ENCODE measurements at regions not wholly inside any gene's neighbourhood (a gene's known extent, or its start where the extent isn't known, plus 50 kb on each side); places are given as distances from the start of the nearest gene placed in this dataset.

DNA sequence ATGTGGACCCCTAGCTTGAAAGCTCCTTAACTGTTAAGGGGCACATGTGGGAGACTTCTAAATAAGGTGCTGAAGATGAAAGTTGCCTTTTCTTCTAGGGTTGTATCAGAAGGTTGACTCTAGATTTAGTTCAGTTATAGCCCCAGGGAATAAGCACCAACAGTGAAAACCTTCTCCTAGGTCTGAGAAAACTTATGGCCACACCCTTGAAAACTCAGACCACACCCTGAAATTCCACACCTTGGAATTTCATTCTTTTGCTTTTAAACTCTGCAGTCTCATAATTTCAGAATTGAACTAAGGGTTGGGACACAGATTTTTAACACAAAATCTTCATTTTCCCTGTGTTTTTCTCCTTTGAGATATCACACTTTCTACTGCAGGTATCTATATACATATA, 355.8 kb upstream of the IL12A start:
- DNase-seq (ENCODE audit: low read depth in 2 of 3, low spot score in 2 of 3) = no peak

DNA sequence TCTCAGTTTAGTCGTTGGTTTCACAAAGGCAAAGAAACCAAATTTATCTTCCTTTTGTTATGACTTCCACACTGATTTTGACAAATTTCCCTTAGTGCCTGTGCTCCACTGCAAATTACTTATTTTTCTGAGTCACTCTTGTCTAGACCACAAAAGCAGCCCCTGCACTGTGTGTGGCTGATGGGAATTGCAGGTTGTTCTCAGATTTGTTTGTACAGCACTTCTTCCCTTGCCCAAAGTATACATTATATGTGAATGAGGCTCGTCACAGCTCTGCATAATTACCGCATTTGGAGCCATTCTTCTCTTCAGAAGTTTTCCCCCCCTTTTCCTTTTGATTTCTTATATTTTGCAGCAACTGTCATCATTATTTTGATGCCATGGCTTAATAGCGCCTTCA, 354.2 kb upstream of the IL12A start:
- DNase-seq (ENCODE audit: low read depth in 2 of 3, low spot score in 2 of 3) = no peak

DNA sequence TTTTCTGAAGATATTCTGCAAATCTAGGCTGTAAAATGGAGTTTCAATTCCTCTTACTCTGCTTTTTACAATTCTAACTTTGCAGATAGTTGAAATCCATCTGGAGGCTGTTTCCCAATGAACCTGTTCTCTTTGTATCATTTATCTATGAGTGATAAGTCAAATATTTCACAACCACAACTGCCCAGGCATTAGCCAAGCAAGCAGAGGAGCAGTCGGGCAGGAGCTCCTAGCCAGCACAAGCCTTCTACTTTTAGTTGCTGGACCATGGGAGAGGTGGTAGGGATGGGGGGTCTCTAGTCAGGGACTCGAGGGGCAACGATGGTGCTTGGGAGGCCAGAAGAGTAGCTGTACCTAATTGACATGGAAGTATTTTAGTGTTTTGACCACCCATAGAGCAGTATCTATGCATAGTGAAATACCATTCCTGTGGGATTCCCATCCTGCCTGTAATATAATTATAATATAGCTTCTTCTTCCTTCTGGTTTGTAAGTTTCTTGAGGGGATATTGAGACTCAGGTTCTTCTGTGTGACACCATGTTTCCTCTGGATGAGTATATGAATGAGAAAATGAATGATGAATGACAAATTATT, 353.5 kb upstream of the IL12A start:
- no peak for DNase-seq (ENCODE audit: low read depth in 2 of 3, low spot score in 2 of 3)

DNA sequence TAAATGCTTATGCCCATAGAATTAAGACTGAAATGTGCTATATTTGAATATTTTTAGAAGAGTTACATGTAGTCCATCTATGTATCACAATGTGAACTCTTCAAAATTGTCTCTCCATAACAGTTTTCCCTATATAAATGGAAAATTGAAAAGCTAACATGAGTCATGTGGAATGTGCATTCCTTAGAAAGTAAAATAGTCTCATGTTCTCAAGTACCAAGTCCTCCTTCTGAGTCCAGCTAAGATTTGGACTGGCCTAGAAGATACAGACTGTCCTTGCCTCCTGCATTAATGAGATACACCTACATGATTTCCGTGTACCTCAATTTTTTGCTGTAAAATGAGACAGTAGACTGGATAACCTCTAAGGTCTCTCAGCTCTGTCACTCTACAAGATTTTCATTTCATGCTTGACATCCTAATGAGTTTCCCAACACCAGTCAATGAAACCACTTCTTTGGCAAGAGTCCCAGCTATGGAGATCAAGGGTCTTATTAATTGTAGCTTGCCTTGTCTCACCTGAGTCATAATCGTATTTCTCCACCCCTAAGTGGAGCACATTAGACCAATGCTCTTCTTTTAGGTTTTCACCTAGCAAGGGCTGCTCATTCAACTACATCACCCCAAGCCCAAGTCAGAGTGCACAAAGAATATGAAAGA, 350.6 kb upstream of the IL12A start:
- DNase-seq (ENCODE audit: low read depth in 2 of 3, low spot score in 2 of 3) = no peak

DNA sequence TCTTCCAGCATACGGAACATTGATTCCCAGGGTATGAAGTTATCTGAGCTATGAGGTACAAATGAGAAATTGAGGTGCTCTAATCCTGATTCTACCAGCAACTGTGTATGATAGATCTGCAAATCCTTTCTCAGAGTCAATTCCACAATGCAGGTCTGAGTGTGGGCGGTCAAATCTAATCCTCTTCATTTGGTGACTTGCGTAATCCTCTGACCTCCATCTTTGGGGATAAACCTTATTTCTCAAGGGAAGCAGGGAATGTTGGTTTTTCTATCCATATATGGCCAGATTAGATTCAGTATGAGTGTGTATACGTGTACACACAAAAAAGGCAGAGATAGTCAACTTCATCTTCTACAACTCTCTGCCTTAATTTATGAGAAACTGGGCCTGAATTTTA, 348.4 kb upstream of the IL12A start:
- no peak for DNase-seq (ENCODE audit: low read depth in 2 of 3, low spot score in 2 of 3)

DNA sequence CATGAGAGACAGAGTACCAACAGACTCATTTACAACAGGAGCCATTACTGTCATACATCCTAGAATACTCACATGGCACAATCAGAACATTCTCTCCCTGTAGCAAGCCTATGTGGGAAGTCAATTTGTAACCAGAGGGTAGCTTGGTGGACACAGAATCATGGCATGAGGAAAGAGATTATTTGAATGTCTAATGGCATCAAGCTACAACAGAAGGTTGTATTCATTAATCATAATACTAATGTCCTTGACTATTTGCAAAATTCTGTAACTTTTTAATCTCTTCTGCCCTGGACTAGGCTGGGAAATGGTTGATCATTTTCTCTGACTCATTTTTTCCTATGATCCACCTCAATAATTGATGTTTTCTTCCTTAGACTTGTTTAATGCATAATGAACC, 345.2 kb upstream of the IL12A start:
- DNase-seq (ENCODE audit: low read depth in 2 of 3, low spot score in 2 of 3) = no peak

DNA sequence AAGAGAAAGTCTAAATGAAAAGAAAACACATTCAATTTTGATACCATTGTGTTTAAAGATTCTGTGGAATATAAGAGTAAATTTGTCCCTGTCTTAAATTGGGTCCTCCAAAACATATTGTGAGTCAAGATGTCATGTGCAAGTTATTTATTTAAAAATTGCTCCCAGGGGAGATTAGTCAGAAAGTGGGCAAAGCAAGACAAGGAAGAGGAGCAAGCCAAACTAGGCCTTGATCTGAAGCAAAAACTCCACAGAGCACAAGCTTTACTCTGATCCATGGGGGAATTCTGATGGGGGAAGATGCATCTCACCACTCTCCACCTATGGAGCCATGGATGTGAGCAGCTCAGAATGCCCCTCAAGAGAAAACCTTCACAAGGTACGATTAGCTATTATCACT, 342.8 kb upstream of the IL12A start:
- DNase-seq (ENCODE audit: low read depth in 2 of 3, low spot score in 2 of 3) = no peak

DNA sequence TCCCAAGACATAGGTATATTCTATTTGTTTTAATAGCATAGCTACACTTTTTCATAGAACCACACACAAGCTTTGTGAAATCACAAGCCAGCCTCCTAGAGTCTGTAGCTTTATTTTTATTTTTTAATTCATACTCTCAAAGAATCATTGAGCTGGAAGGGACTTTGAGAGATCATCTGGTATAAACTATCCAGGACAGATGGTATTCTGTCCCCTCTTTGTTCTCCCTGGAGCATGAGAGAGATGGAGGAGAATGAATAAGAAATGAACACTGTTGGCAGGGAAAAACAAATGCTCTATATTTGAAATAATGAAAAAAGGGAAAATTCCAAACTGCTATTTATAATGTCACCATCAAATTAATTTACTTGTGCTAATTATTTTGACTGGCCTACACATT, 338.7 kb upstream of the IL12A start:
- DNase-seq (ENCODE audit: low read depth in 2 of 3, low spot score in 2 of 3) = no peak

DNA sequence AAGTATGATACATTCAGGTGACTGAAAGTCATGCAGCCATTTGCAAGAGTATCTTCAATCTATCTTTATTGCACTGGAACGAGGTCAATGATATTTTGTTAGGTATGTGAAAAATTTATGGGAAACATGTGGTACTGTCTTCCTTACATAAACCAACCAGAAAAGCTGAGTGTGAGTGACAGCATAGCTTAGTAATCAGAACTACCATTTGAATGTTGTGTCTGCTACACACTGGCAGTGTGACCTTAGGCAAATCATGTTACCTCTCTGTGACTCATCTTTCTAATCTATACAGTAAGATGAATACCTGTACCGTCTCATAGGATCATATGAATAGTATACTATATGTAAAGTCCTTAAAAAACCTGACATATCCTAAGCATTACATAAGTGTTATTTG, 337.9 kb upstream of the IL12A start:
- no peak for DNase-seq (ENCODE audit: low read depth in 2 of 3, low spot score in 2 of 3)

DNA sequence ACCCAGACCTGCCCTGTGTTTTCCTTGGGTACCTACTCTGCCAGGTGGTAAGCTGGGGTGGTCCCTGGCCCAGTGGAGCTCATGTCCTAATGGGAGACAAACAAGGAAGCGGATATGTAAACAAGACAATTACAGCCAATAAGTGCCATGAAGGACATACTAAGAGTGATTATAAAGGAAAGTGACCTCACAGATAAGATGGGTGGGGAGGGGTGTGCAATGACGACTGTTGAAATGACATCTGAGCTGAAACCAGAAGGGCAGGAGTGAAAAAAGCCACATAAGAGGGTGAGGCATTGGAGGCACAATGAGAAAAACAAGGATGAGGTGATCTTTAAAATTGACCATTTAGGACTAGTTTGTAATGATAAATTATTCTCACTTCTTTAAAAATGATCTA, 336.2 kb upstream of the IL12A start:
- no peak for DNase-seq (ENCODE audit: low read depth in 2 of 3, low spot score in 2 of 3)

DNA sequence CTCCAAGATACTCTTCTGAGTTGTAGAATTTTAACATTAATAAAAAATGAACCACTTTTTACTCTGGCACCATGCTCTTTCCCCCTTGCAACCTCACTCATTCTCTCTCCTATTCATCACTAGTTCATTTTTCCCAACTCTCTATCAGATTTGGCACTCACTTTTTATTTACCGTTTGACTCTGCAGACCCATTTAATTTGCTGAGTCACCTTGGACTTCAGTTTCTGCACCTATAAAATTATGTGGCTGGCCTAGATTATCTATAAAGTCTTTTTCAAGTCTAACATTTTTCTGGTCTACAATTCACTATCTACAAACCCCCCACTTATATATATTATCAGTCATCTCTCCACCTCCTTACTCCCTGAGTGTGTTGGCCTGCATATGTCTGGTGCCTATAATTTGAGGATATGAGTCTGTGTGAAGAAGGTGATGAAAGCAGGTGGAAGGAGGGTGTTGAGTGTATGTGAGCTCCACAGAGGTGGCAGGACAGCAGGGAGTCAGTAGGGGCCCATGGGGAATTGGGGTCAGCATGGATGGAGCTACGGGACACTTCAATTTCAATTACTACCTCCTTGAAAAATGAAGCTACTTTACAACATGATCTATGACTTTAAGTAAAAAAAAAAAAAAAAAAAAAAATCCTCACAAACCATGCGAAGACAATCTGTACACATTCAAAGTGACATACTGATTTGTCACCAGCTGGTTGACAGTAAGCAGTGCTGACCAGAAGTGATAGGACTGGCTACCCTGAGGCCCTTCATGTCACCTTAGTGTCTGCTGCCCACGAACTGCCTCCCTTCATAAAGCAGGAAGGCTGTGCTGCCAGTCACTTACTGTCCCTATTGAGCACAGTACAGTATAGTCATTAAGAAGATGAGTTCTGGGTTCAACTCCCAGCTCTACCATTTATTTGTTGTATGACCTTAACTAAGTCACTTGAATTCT, 334.2 kb upstream of the IL12A start:
- DNase-seq (ENCODE audit: low read depth in 2 of 3, low spot score in 2 of 3) = no peak

DNA sequence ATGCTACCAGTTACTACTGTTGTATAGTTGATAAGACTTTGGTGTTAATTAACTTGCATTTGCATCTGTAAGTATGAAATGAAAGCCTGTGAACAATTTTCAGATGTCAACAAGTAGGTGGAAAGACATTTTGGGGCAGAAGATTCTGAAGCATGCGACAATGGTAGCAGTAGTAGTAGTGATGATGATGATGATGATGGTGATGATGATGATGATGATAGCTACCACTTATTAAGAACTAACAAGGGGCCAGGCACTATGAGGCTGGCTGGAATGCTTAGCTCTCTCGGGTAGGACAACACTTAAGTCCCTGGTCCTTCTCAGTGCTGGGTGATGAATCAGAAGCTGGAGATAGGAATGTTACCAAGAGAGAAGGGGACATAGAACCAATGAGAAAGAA, 333.4 kb upstream of the IL12A start:
- no peak for DNase-seq (ENCODE audit: low read depth in 2 of 3, low spot score in 2 of 3)

DNA sequence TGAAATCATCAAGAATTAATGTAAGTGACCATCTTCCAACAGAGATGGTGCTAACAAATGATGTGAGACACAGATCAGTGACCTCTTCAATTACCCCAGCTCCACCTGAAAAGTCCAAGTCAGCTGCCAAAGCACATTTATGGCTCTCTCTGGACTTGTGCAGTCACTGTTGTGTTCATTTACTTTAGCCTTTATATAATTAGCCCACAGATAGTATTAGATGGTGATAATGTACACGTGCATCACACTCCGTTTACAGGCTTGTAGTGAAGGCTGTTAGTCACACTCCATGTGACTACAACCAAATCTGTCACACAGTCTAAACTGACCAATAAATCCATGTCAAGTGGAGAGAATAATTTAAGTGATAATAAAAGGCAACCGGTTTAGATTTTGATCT, 331.5 kb upstream of the IL12A start:
- no peak for DNase-seq (ENCODE audit: low read depth in 2 of 3, low spot score in 2 of 3)

DNA sequence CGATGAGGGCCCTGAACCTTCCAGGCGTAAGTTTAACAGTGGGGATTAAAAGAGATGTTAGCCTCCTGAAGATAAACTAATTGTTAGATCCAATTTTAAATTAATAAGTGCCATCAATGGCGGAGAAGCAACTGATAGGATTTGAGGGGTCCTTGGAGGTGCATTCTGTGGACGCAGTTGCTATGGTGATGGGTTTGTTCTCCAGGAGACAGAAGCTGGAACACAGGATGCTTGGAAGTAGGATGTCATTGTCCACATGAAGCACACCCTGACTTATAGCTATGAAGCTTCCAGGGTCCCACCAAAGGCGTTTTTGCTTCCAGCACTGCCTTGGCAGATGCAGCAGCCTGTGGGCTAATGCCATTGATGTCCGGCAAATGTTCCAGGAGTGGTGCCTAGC, 331.0 kb upstream of the IL12A start:
- DNase-seq (ENCODE audit: low read depth in 2 of 3, low spot score in 2 of 3) = no peak

DNA sequence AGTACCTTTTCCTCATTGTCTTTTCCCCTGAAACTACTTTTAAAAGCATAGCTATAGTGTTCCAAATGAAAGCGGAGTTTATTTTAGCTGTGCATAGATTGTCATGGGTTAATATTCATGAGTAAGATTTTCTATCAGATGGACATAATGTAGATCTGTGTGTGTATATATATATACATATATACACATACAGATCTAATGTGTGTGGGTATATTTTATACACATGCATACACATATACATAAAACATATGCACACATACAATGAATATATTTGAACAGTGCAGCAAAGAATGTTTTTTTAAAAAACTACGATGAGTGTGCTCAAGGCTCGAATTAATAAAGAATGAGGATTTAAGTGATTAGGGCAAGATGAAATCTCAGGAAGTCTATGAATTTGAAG, 328.3 kb upstream of the IL12A start:
- DNase-seq (ENCODE audit: low read depth in 2 of 3, low spot score in 2 of 3) = no peak

DNA sequence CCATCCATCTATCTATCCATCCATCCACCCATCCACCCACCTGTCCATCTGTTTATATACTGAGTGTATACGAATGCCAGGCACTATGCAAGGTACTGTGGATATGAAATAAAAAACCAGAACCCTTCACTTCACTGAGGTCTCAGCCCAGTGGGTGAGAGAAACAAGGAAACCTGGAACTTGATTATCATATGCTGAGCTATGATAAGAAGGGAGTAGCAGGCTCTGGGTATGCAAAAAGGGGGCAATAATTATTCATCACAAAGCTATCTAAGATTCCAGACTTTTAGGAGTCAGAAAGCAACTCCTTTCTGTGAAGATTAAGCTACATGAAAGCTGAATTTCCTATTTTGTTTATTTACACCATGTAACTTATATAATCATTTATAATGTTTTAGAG, 327.7 kb upstream of the IL12A start:
- no peak for DNase-seq (ENCODE audit: low read depth in 2 of 3, low spot score in 2 of 3)

DNA sequence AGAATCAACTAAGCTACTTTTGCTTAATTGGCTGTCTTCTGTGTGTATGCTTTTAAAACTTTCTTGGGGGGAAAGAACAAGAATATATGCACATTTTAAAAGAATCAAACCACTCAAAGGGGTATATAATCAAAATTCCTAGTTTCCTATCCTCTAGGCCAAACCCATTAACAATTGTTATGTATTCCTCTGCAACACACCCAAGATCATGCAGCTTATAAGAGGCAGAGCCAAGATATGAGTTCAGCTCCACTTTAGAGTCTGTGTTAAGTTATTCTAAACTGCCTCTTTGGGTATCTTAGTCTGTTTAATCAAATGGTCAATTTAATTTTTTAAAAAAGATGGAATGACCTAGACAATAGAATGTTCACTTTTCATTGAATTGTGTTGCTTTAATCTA, 326.1 kb upstream of the IL12A start:
- no peak for DNase-seq (ENCODE audit: low read depth in 2 of 3, low spot score in 2 of 3)

DNA sequence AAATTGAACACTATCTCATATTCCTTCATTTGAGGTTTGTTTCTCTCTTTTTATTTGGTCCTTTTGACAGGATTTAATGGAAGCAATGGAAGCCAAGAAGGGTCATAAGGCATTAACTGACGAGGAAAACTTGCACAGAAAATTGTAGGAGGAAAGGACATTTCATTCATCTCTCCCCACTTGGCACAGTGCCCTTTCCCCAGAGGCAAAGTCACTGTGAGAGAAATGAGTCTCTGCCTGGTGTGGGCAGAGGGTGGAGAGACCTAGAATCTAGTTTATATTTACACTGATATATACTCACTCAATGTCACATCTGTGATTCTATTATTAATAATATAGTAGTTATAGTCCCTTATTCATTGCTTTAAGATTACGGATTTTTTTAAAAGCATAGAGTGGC, 324.6 kb upstream of the IL12A start:
- DNase-seq (ENCODE audit: low read depth in 2 of 3, low spot score in 2 of 3) = no peak

DNA sequence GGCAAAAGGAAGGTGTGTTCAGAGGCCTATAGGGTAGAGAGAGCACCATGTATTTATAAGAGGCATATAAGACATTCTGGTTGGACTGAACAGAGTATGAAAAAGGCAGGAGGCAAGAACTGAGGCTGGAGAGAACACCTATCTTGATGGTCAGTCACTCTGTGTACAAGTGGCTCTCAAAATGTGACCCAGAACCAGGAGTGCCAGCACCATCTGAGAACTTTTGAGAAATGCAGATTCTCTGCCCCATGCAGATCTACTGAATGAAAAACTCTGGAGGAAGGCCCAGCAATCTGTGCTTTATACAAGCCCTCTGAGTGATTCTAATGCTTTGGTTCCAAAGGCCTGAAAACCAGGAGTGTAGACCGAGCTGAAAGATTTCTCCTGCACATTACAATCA, 324.0 kb upstream of the IL12A start:
- no peak for DNase-seq (ENCODE audit: low read depth in 2 of 3, low spot score in 2 of 3)

DNA sequence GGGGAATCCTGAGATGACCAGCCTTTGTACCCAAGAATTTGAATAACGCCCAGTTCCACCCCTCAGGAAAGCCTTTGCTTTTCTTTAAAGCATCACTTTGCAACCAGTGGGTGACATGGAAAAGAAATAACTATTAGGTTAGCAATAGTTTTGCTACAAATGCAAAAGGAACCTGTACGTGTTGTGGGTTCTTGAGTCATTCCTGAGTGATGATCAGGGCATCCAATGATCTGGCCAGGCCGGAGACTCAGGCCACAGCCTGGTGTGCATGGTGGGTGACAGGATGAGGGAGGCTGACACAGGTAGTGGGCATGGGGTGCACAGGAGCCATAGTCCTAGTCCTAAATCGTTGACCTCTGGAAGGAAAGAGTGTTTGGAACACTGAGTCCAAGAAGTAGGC, 321.4 kb upstream of the IL12A start:
- no peak for DNase-seq (ENCODE audit: low read depth in 2 of 3, low spot score in 2 of 3)

DNA sequence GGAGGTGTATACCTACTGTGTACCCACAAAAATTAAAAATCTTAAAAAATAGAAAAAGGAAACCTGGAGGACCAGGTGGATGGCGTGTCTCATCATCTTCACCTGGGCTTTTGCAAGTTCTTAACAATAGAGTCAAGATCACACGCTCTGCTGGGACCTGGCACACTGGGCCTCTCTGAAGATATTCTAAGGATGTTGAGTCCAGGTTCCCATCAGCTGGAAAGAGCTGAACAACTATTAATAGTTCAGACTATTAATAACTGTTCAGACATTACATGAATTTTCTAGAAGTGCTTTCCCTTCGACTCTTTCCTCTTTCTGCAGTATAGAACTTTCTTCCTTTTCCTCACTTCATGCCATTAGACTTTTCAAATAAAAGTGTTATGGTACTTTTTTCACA, 320.2 kb upstream of the IL12A start:
- no peak for DNase-seq (ENCODE audit: low read depth in 2 of 3, low spot score in 2 of 3)

DNA sequence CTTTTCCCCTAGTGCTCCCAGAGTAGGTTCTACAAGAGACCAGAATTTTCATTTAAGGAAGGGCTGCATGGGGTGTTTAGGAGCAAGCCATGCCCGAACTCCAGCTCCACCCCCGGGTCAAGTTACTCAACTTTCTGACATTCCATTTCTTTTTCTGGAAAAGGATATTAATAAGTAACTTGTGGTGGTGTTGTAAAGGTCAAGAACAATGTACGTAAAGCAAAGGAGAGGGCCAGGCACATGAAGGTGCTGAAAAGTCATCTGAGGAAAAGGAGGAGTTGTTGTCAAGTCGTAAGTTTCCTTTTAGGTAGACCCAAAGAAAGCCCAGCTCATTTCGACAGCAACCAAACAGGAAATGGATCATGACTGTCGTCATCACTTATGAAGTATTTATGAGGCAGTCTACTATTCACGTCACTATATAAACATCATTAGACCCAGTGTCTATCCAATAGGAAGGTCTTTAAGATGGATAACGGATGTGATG, 319.6 kb upstream of the IL12A start:
- DNase-seq (ENCODE audit: low read depth in 2 of 3, low spot score in 2 of 3) = no peak

Data from hematopoietic multipotent progenitor cell (in vitro differentiated cells).